HepG2 (cell line): ENCODE measurements at regions not wholly inside any gene's neighbourhood (a gene's known extent, or its start where the extent isn't known, plus 50 kb on each side); places are given as distances from the start of the nearest gene placed in this dataset.

Experiments
- ATAC-seq: fragments of 200-7000 bp; cut with Tn5 transposase; 3 replicates; pipeline ENCODE4 v1.9.1; 2020; ENCODE audit warnings: mild to moderate bottlenecking, moderate library complexity
- BruUV-seq: library from RNA; stranded (reverse); fragments of 400-500 nt; replicated peaks from 2 replicates; lab custom pipeline; 2021; lab: Mats Ljungman, UMichigan
- CTCF ChIA-PET: fragments of 300-600 bp; formaldehyde crosslinking; extraction: SDS; loops from one replicate; lab custom pipeline; 2021; ENCODE audit warnings: low total read pairs, inconsistent platforms, low intra/inter-chr PET ratio; lab: Yijun Ruan, JAX
- POLR2A ChIA-PET: fragments of 350-600 bp; sonication (Branson Sonifier 250); formaldehyde crosslinking; loops from one replicate; lab custom pipeline; 2020; ENCODE audit warnings: antibody characterized with exemption, inconsistent platforms; lab: Yijun Ruan, JAX
- DNase-seq: peaks from one replicate; pipeline ENCODE4 v3.0.0-alpha.2; 2015; ENCODE audit warnings: low spot score
- FAIRE-seq: peaks from 3 replicates; lab custom pipeline; 2011; peaks lifted over from hg19 to GRCh38; lab: Jason Lieb, UNC
- H2AFZ ChIP-seq: one replicate; pipeline ENCODE4 v1.6.1; 2011; ENCODE audit warnings: low read length, inconsistent platforms
- H3K27ac ChIP-seq: fragments of 300-600 bp; 3 replicates; pipeline ENCODE4 v1.8.0; 2011; ENCODE audit warnings: mixed run types, mild to moderate bottlenecking, mixed read lengths, low read length, inconsistent platforms; ENCODE audit not compliant: insufficient read depth; ENCODE audit errors: extremely low read length
- H3K27me3 ChIP-seq, 2 experiments: fragments of 200-600 bp in 1 of 2; 2 replicates in 1 of 2; 3 replicates in 1 of 2; pipeline versions ENCODE4 v1.6.0 to v1.8.0; 2011; ENCODE audit warnings: low read length in 2 of 2, mild to moderate bottlenecking in 2 of 2, moderate library complexity in 2 of 2, inconsistent platforms in 1 of 2; ENCODE audit not compliant: insufficient read depth in 2 of 2, control insufficient read depth in 1 of 2
- H3K36me3 ChIP-seq, 2 experiments: fragments of 200-600 bp in 1 of 2; replicated peaks in 1 of 2; 2 replicates in 1 of 2; 3 replicates in 1 of 2; pipeline versions ENCODE4 v1.5.1 to v1.8.0; 2011; ENCODE audit warnings: low read length in 2 of 2, inconsistent platforms in 1 of 2; ENCODE audit not compliant: insufficient read depth in 2 of 2, control insufficient read depth in 1 of 2
- H3K4me1 ChIP-seq: 2 replicates; pipeline ENCODE4 v1.5.1; 2012; ENCODE audit warnings: low read length, inconsistent platforms; ENCODE audit not compliant: insufficient read depth
- H3K4me2 ChIP-seq: 2 replicates; pipeline ENCODE4 v1.6.0; 2011; ENCODE audit warnings: low read depth, low read length, inconsistent platforms
- H3K4me3 ChIP-seq, 3 experiments: fragments of 200-600 bp in 1 of 3; sonication (generic), shearing (Covaris generic) in 1 of 3; replicated peaks in 1 of 3; 2 replicates each; pipeline ENCODE4 v1.5.1; 2011 to 2016; ENCODE audit warnings: low read length in 3 of 3, inconsistent platforms in 2 of 3, low read depth in 2 of 3, mild to moderate bottlenecking in 2 of 3, control low read depth in 1 of 3, mixed read lengths in 1 of 3; ENCODE audit not compliant: insufficient read depth in 1 of 3
- H3K79me2 ChIP-seq: one replicate; pipeline ENCODE4 v1.6.1; 2011; ENCODE audit warnings: low read length, inconsistent platforms; ENCODE audit not compliant: insufficient read depth
- H3K9ac ChIP-seq: 2 replicates; pipeline ENCODE4 v1.6.0; 2011; ENCODE audit warnings: mild to moderate bottlenecking, low read depth, low read length, inconsistent platforms; ENCODE audit not compliant: insufficient read depth
- H3K9me3 ChIP-seq: 2 replicates; pipeline ENCODE4 v1.5.1; 2012; ENCODE audit warnings: mild to moderate bottlenecking, low read length
- H4K20me1 ChIP-seq: 2 replicates; pipeline ENCODE4 v1.6.0; 2011; ENCODE audit warnings: inconsistent platforms, mild to moderate bottlenecking, low read length, moderate library complexity; ENCODE audit not compliant: insufficient read depth
- BHLHE40 ChIP-seq: IDR thresholded peaks from 2 replicates; pipeline ENCODE4 v1.6.1; 2011; ENCODE audit warnings: low read length, improper control_type of control experiment
- CTCF ChIP-seq: sonication (generic); formaldehyde crosslinking; IDR thresholded peaks from 2 replicates; pipeline ENCODE4 v1.5.0; 2020; ENCODE audit warnings: mild to moderate bottlenecking, missing genetic modification reagents, moderate library complexity
- FOSL2 ChIP-seq: sonication (generic); formaldehyde crosslinking; IDR thresholded peaks from 2 replicates; pipeline ENCODE4 v1.4.0; 2020; ENCODE audit warnings: missing genetic modification reagents
- JUND ChIP-seq: sonication (generic); formaldehyde crosslinking; IDR thresholded peaks from 2 replicates; pipeline ENCODE4 v1.8.0; 2022; ENCODE audit warnings: mild to moderate bottlenecking, missing genetic modification reagents
- MED13 ChIP-seq: sonication (generic); formaldehyde crosslinking; IDR thresholded peaks from 2 replicates; pipeline ENCODE4 v1.5.0; 2020; ENCODE audit warnings: missing genetic modification reagents
- MTA1 ChIP-seq: sonication (generic); formaldehyde crosslinking; IDR thresholded peaks from 2 replicates; pipeline ENCODE4 v1.4.0; 2020; ENCODE audit warnings: missing genetic modification reagents, mild to moderate bottlenecking, borderline replicate concordance
- MTERF4 ChIP-seq: sonication (generic); formaldehyde crosslinking; IDR thresholded peaks from 2 replicates; pipeline ENCODE4 v1.8.0; 2023; ENCODE audit warnings: mild to moderate bottlenecking, missing genetic modification reagents
- SMC3 ChIP-seq: IDR thresholded peaks from 2 replicates; pipeline ENCODE4 v1.6.1; 2011; ENCODE audit warnings: low read length, improper control_type of control experiment
- TOPORS ChIP-seq: sonication (generic); formaldehyde crosslinking; IDR thresholded peaks from 2 replicates; pipeline ENCODE4 v1.8.0; 2023; ENCODE audit warnings: mild to moderate bottlenecking, missing genetic modification reagents
- ZNF333 ChIP-seq: sonication (generic); formaldehyde crosslinking; IDR thresholded peaks from 2 replicates; pipeline ENCODE4 v1.4.0; 2020; ENCODE audit warnings: mild to moderate bottlenecking, missing genetic modification reagents, borderline replicate concordance
- ZNF441 ChIP-seq: sonication (generic); formaldehyde crosslinking; IDR thresholded peaks from 2 replicates; pipeline ENCODE4 v1.7.0; 2021; ENCODE audit warnings: missing genetic modification reagents, borderline replicate concordance
- ZNF660 ChIP-seq: sonication (generic); formaldehyde crosslinking; IDR thresholded peaks from 2 replicates; pipeline ENCODE4 v1.5.1; 2020; ENCODE audit warnings: mild to moderate bottlenecking, low read depth, missing genetic modification reagents, borderline replicate concordance
- ZSCAN25 ChIP-seq: sonication (generic); formaldehyde crosslinking; IDR thresholded peaks from 2 replicates; pipeline ENCODE4 v1.8.0; 2022; ENCODE audit warnings: mild to moderate bottlenecking, missing genetic modification reagents
- ZSCAN29 ChIP-seq: sonication (generic); formaldehyde crosslinking; conservative IDR thresholded peaks from 2 replicates; pipeline ENCODE4 v1.4.0; 2020; ENCODE audit warnings: mild to moderate bottlenecking, missing genetic modification reagents
- WGBS: methylation state at CpG from one replicate; pipeline ENCODE4 v1.1.6; 2017; ENCODE audit warnings: low lambda C conversion rate; 5-methylcytosine and 5-hydroxymethylcytosine counted together
- in situ Hi-C: cut with HindIII; loops from 2 replicates; pipeline ENCODE4 v1.10.0; 2017; ENCODE audit warnings: low pct_unique_long_range_greater_than_20kb; ENCODE audit not compliant: extremely low pct_ligation_motif_present
- intact Hi-C: fragments of 100-400 bp; cut with micrococcal nuclease; formaldehyde crosslinking; loops from one replicate; pipeline ENCODE4 v1.10.0; 2022; ENCODE audit not compliant: unreplicated experiment
- TF ChIP-seq, protein P1 (sequence below): sonication (generic); formaldehyde crosslinking; IDR thresholded peaks from 2 replicates; pipeline ENCODE4 v1.5.1; 2020; ENCODE audit warnings: missing genetic modification reagents, mild to moderate bottlenecking, borderline replicate concordance
- TF ChIP-seq, protein P2 (sequence below): sonication (generic); formaldehyde crosslinking; IDR thresholded peaks from 2 replicates; pipeline ENCODE4 v1.5.0; 2020; ENCODE audit warnings: missing genetic modification reagents, mild to moderate bottlenecking, borderline replicate concordance
- TF ChIP-seq, protein P3 (sequence below): sonication (generic); formaldehyde crosslinking; IDR thresholded peaks from 2 replicates; pipeline ENCODE4 v1.4.0; 2020; ENCODE audit warnings: low read depth, mild to moderate bottlenecking, missing genetic modification reagents

GRCh38 chr20:39268981-39269461, 306.9 kb downstream of the DHX35 start:
- ChIA-PET CTCF (interaction anchor here (0.6 to 2.3 kb wide), 5 partner anchors 157 to 1422 kb away, joined by 3 to 9 read pairs (median 4); partner anchors contain the start of gene MAFB), POLR2A (no interaction called here)
- DNase-seq (peak; percentile 29), FAIRE-seq (no peak), ATAC-seq (peak; percentile 95)
- peaks cover 0 to 9% of the 10 kb centered on the region in 2 experiments; a peak in 1 of 5 replicates for H3K27me3 ChIP-seq
- H3K4me1 ChIP-seq, result no peaks in the 10 kb centered on the region
- no peak overlapping the region for H3K9ac ChIP-seq
- H4K20me1 ChIP-seq, result no peaks in the 10 kb centered on the region
- WGBS, result 36% methylated on average over 7 of the region's 7 CpGs
- intact Hi-C loops (loop anchor here (1.0 to 10.0 kb wide), 4 partner anchors 160 to 1426 kb away; no protein-coding TSS in a partner anchor), in situ Hi-C loops (no loop called here)
- H2AFZ ChIP-seq, result no peak overlapping the region
- no TSS peak for BruUV-seq
- no peaks in the 10 kb centered on the region for H3K36me3 ChIP-seq
- H3K4me3 ChIP-seq, result no peak overlapping the region
- no peaks in the 10 kb centered on the region for H3K9me3 ChIP-seq
- H3K4me2 ChIP-seq, result no peak overlapping the region
- no peak overlapping the region for H3K27ac ChIP-seq
- no peaks in the 10 kb centered on the region for H3K79me2 ChIP-seq
- TF ChIP-seq ZSCAN29 (CRISPR knock-in tag) (no peak), FOSL2 (CRISPR knock-in tag) (peak; percentile 9; the same call in 1 of the 2 replicates), MED13 (CRISPR knock-in tag) (no peak), JUND (CRISPR knock-in tag) (no peak), ZSCAN25 (CRISPR knock-in tag) (no peak), BHLHE40 (0 out of 2 replicates have a peak, but pooled peaks have one; percentile 6), ZNF441 (CRISPR knock-in tag) (no peak), MTA1 (CRISPR knock-in tag) (0 out of 2 replicates have a peak, but pooled peaks have one; percentile 21), MTERF4 (CRISPR knock-in tag) (no peak), TOPORS (CRISPR knock-in tag) (no peak), ZNF660 (CRISPR knock-in tag) (no peak), SMC3 (peak; percentile 47), ZNF333 (CRISPR knock-in tag) (0 out of 2 replicates have a peak, but pooled peaks have one; percentile 47), CTCF (peak; percentile 94)
- TF ChIP-seq, protein P1, sequence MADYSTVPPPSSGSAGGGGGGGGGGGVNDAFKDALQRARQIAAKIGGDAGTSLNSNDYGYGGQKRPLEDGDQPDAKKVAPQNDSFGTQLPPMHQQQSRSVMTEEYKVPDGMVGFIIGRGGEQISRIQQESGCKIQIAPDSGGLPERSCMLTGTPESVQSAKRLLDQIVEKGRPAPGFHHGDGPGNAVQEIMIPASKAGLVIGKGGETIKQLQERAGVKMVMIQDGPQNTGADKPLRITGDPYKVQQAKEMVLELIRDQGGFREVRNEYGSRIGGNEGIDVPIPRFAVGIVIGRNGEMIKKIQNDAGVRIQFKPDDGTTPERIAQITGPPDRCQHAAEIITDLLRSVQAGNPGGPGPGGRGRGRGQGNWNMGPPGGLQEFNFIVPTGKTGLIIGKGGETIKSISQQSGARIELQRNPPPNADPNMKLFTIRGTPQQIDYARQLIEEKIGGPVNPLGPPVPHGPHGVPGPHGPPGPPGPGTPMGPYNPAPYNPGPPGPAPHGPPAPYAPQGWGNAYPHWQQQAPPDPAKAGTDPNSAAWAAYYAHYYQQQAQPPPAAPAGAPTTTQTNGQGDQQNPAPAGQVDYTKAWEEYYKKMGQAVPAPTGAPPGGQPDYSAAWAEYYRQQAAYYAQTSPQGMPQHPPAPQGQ (CRISPR knock-in tag), result 0 out of 2 replicates have a peak, but pooled peaks have one; percentile 43
- TF ChIP-seq, protein P2, sequence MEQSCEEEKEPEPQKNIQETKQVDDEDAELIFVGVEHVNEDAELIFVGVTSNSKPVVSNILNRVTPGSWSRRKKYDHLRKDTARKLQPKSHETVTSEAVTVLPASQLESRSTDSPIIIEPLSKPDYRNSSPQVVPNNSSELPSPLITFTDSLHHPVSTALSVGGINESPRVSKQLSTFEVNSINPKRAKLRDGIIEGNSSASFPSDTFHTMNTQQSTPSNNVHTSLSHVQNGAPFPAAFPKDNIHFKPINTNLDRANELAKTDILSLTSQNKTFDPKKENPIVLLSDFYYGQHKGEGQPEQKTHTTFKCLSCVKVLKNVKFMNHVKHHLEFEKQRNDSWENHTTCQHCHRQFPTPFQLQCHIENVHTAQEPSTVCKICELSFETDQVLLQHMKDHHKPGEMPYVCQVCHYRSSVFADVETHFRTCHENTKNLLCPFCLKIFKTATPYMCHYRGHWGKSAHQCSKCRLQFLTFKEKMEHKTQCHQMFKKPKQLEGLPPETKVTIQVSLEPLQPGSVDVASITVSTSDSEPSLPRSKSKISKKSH, result peak; percentile 28; the same call in 1 of the 2 replicates
- TF ChIP-seq, protein P3, sequence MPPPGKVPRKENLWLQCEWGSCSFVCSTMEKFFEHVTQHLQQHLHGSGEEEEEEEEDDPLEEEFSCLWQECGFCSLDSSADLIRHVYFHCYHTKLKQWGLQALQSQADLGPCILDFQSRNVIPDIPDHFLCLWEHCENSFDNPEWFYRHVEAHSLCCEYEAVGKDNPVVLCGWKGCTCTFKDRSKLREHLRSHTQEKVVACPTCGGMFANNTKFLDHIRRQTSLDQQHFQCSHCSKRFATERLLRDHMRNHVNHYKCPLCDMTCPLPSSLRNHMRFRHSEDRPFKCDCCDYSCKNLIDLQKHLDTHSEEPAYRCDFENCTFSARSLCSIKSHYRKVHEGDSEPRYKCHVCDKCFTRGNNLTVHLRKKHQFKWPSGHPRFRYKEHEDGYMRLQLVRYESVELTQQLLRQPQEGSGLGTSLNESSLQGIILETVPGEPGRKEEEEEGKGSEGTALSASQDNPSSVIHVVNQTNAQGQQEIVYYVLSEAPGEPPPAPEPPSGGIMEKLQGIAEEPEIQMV (CRISPR knock-in tag), result 0 out of 2 replicates have a peak, but pooled peaks have one; percentile 14
